Middle frontal gyrus (tissue), 1 donor: ENCODE measurements at regions not wholly inside any gene's neighbourhood (a gene's known extent, or its start where the extent isn't known, plus 50 kb on each side); places are given as distances from the start of the nearest gene placed in this dataset.

ENCODE experiments used
- DNase-seq: peaks from one replicate; pipeline ENCODE4 v3.0.0-alpha.2; 2015; ENCODE audit warnings: low spot score; ENCODE audit errors: extremely low spot score

GRCh38 chr1:199272139-199272544 is 633.3 kb downstream of the PTPRC start:
- DNase-seq, result no peak

GRCh38 chr1:199272628-199273086 is 633.8 kb downstream of the PTPRC start:
- no peak for DNase-seq

- no peak for DNase-seq
These were observed 635.1 kb downstream of the PTPRC start for GRCh38 chr1:199273837-199274379.

GRCh38 chr1:199279067-199279466 is 640.2 kb downstream of the PTPRC start:
- no peak for DNase-seq

DNA sequence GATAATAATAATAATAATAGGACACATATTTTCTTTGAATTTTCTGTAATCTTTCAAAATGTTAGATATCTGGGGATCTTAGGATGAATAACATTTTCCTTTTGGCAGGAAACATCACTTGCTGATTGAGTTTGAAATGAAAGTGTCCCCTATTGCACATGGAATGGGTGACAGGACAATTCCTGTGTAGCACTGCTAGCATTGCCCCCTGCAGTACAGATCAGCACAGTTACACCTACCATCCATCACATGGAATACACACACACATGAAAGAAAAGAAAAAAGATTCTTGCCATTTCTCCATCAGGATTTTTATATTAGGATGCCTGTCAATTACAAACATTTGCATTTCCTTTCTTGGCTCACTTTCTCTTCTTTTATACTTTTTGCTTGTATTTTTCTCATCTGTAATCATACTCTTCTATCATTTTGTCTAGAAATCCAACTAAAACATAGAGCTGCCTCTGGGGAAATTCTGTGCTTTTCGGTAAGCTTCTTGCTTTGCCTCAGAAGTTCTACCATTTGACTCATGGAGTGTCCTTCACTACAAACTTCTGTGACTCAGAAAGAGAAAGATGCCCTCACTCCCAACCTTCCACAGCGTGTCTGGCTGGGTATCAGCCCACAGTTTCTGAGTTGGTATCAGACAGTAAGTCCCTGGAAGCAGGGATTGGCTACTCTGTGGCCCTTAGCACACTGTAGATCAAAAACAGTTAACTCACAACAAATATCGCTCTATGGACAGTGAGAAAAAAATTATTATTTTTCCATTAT is 641.2 kb downstream of the PTPRC start:
- DNase-seq, result no peak

- DNase-seq, result no peak
These were observed 644.0 kb downstream of the PTPRC start for GRCh38 chr1:199282751-199283305.

- DNase-seq, result no peak
These were observed 645.0 kb downstream of the PTPRC start for GRCh38 chr1:199283794-199284193.

DNA sequence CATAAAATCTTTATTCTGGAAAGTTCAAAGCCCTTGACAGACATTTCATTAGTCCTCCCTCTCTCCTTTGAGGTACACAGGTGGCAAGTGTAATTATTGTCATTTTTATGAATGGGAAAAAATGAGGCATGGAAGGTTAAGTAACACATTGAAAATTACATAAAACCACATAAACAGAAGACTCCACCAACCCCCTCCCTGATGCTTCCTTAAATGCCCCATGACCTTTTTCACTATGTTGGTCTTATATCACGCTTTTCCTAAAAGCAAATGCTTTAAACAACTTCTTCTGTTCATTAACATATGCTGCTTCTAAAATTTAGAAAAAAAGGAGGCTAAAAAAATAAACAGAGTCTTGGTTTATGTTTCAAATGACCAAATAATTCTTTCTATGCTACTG is 648.4 kb downstream of the PTPRC start:
- no peak for DNase-seq

DNA sequence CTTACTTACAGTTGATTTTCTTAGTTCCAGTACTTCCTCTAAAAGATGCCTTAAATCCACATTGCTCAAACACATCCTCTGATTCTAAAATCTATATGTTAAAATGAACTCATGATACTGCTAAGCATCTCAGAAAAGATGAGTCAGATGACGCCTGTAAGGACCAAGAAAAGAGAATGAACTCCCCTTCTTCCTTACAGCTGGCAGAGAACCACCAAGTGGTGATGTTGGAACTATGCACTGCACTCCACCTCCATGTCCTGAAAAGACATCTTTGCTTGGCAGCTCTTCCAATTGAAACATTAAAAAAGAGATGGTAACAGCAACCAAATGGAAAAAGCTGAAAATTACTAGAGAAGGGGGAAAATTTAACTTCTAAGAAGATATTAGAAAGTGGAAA is 648.8 kb downstream of the PTPRC start:
- DNase-seq, result no peak

DNA sequence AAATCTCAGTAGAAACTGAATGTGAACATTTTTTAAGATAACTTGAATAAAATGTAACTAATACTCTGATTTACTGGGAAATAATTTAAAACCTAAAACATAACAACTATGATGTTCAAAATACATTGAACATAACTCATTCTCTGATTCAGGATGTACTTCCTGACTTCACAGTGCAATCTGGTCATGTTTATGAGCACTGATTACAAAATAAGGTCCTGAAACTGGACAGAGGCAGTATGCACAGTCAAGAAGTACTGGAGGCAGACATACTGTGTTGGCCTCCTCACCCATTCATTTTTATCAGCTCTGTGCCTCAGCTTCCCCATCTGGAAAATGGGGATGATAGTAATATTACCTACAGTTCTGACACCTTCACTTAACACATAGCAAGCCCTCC is 651.3 kb downstream of the PTPRC start:
- no peak for DNase-seq

DNA sequence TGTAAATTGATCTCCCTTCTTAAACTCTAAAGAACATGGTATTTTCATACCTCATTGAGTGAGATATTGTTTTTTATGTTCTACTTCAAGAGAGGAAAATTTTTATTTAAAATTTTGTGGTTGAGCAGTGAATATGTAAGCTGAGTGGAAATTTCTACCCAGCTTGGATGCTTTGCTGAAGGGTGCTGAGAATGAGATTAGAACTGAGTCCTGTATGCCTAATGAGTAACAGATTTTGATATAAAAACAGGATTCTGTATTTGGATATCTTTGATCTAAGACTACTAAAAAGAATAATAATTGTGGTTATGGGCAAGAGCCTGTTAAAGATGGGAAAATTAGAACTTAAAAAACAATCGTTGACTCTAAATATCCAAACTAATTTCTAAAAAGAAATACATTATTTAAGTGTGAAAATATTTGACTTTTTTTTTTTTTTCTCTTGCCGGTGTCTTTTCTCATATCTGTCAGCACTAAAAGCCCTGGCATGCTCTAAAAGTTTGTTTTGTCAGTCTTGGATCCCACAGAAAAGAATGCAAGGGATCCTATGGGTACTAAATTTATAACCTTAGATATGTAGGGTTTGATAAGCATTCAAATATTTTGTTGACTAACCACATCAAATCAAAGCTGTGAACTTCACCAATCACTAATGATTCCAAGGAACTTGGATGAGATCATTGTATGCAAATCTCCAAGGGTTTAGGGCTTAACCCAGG is 652.3 kb downstream of the PTPRC start:
- DNase-seq, result no peak

DNA sequence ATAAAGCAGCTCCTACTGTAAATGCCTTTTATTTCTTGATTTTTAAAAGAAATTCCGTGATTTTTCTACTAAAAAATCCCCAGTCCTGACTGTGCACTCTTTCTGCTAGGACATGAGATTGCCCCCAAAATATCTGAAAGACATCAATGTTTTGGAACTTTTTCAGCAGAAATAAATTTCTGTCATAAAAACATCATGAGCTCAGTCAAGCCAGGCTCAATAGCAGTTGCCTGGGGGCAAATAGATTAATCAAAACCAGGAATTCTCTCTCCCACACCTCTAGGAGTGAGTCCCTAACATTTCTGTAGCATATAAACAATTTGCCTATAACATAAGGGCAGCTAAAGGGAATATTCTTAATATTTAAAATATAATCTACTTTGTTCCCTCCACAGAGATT is 654.1 kb downstream of the PTPRC start:
- no peak for DNase-seq

- no peak for DNase-seq
These were observed 656.3 kb downstream of the PTPRC start for GRCh38 chr1:199295107-199295506.

DNA sequence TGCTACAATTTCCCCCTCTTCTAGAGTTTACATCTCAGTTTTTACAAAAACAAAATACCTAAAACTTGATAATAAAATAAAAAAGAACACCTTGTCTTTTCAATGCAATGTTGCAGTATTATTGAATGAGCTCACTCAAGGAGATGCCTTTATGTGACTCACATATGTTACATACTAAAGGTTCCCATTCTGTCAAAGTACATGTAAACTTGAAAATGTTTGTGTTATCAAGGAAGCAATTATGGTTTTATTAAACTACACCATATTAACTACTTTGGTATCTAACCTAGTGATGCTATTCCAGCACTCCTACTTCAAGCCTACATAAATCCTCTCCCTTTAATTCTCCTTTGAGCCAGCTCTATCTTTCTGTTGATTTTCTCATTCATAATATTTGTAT is 658.3 kb downstream of the PTPRC start:
- no peak for DNase-seq

DNA sequence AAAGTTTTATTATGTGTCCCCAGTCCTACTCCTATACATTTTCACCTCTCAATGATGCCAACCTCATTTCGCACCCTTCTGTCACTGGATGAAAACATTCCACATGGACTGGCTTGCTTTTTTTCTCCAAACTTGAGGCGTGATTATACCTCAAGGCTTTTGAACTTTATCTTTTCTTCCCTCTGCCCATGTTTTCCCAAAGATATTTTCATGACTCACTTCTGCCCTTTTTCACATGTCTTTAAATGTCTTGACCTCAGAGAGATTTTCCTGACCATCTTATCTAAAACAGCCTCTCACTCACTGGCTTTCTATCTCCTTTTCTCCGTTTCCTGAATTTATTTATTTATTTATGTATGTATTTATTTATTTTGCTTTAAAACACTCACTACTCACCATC is 659.0 kb downstream of the PTPRC start:
- DNase-seq, result no peak

- DNase-seq, result no peak
These were observed 660.0 kb downstream of the PTPRC start for GRCh38 chr1:199298825-199299224.

GRCh38 chr1:199301472-199302217 is 662.8 kb downstream of the PTPRC start:
- no peak for DNase-seq

DNA sequence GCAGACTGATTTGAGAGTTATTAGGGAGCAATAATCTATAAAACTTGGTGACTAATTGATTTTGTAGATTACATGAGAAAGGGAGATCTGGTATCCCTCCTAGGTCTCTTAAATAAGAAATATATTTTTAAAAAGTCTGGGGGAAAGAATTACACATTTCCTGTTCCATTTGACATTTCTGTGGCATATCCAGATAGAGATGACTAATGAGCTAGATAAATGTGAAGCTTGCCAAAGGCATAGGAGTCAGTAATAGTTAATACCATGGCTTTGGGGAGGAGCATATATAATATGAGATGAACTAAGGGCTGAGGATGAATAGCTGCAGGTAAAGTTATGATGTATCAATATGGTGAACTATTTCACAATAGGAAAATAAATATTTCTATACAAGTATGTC is 663.7 kb downstream of the PTPRC start:
- DNase-seq, result no peak

- no peak for DNase-seq
These were observed 664.2 kb downstream of the PTPRC start for GRCh38 chr1:199303035-199303434.

- DNase-seq, result no peak
These were observed 666.2 kb downstream of the PTPRC start for GRCh38 chr1:199305053-199305452.

GRCh38 chr1:199307496-199308264 is 668.8 kb downstream of the PTPRC start:
- DNase-seq, result no peak
